Adrenal gland (tissue), 9 donors: ENCODE measurements at regions not wholly inside any gene's neighbourhood (a gene's known extent, or its start where the extent isn't known, plus 50 kb on each side); places are given as distances from the start of the nearest gene placed in this dataset.

Experiments
- DNase-seq, 7 donors: peaks; one replicate each; pipeline ENCODE4 v3.0.0-alpha.2; 2019 to 2020
- H3K27ac ChIP-seq, 5 donors: fragments of 200-600 bp; sonication (generic) in 4 of 5; 1 replicate in 3 of 5; 2 replicates in 2 of 5; pipeline versions ENCODE4 v1.5.1 to v1.8.0; 2016 to 2020; ENCODE audit warnings: mild to moderate bottlenecking in 1 of 5
- H3K27me3 ChIP-seq: fragments of 200-600 bp; 2 replicates; pipeline ENCODE4 v1.8.0; 2021
- H3K36me3 ChIP-seq, 2 donors: fragments of 200-600 bp; replicated peaks in 1 of 2; 1 replicate in 1 of 2; 2 replicates in 1 of 2; pipeline versions ENCODE4 v1.5.1 to v1.8.0; 2018 to 2022
- H3K4me1 ChIP-seq, 2 donors: fragments of 200-600 bp; replicated peaks in 1 of 2; 1 replicate in 1 of 2; 2 replicates in 1 of 2; pipeline versions ENCODE4 v1.5.1 to v1.8.0; 2018 to 2021
- H3K4me3 ChIP-seq, 4 donors: fragments of 200-600 bp; sonication (generic) in 3 of 4; one replicate each; pipeline ENCODE4 v1.5.1; 2016 to 2018
- H3K9me3 ChIP-seq, 3 donors: fragments of 200-600 bp; sonication (generic) in 1 of 3; replicated peaks in 1 of 3; 1 replicate in 2 of 3; 2 replicates in 1 of 3; pipeline versions ENCODE4 v1.5.1 to v1.8.0; 2016 to 2021
- CTCF ChIP-seq, 6 experiments: fragments of 450-650 bp in 4 of 6; fragments of 200-600 bp in 2 of 6; sonication (generic) in 1 of 6; IDR thresholded peaks; 1 replicate in 5 of 6; 2 replicates in 1 of 6; pipeline versions ENCODE4 v1.5.1 to v1.8.0; 2016 to 2021; ENCODE audit warnings: antibody characterized with exemption in 6 of 6, mild to moderate bottlenecking in 2 of 6, moderate library complexity in 1 of 6
- POLR2A ChIP-seq, 2 donors: fragments of 450-650 bp; IDR thresholded peaks; one replicate each; pipeline ENCODE4 v1.6.1; 2017; ENCODE audit warnings: antibody characterized with exemption in 2 of 2, mild to moderate bottlenecking in 2 of 2, moderate library complexity in 1 of 2
- WGBS, 4 donors: extraction: QIAGEN DNeasy Blood & Tissue Kit in 2 of 4; methylation state at CpG; one replicate each; pipeline versions ENCODE4 v1.1.5 to v1.1.7; 2013 to 2017; 5-methylcytosine and 5-hydroxymethylcytosine counted together
- intact Hi-C, 2 donors: fragments of 100-400 bp; cut with DNase I; formaldehyde crosslinking; loops; one replicate each; pipeline versions ENCODE4 v1.14.1 to v1.15.0; 2022 to 2023
- donor health status: healthy with polysubstance abuse.
- donor health status: Bipolar disorder and iron deficiency.
- donor health status: DM: yes; HTN: yes; CAD: no.
- donor health status: DM: no; HTN: no; CAD: no.
- donor health status: DM: no; HTN: no; CAD: no.

GRCh38 chr21:38995731-38996130 lies 187.5 kb downstream of the PSMG1 start:
- no peak overlapping the region for H3K4me3 ChIP-seq
- intact Hi-C loops: no loop called here
- H3K27ac ChIP-seq: no peak overlapping the region
- H3K27me3 ChIP-seq: no peaks in the 10 kb centered on the region
- peaks cover 0 to 42% of the 10 kb centered on the region in 2 donors for H3K4me1 ChIP-seq
- no peaks in the 10 kb centered on the region for H3K9me3 ChIP-seq
- H3K36me3 ChIP-seq: no peaks in the 10 kb centered on the region
- DNase-seq: no peak
- 73 to 93% (median 83%) methylated on average over 5 of the region's 5 CpGs for WGBS, 4 donors
- TF ChIP-seq POLR2A (IDR thresholded peaks at IDR 0.05): no peak
- no peak for TF ChIP-seq CTCF (IDR thresholded peaks at IDR 0.05)

- Histone ChIP-seq H3K4me3 (no peak overlapping the region), H3K36me3 (no peaks in the 10 kb centered on the region), H3K27me3 (no peaks in the 10 kb centered on the region), H3K27ac (no peak overlapping the region), H3K9me3 (no peaks in the 10 kb centered on the region), H3K4me1 (peaks cover 0 to 46% of the 10 kb centered on the region in 2 donors)
- TF ChIP-seq POLR2A (IDR thresholded peaks at IDR 0.05) (no peak), CTCF (IDR thresholded peaks at IDR 0.05) (no peak)
- intact Hi-C loops: no loop called here
- DNase-seq: no peak
- 86 to 92% (median 88%) methylated on average over 13 of the region's 13 CpGs for WGBS, 4 donors
These were observed 188.1 kb downstream of the PSMG1 start for GRCh38 chr21:38995071-38995669.

- H3K4me3 ChIP-seq: no peak overlapping the region
- H3K27me3 ChIP-seq: no peaks in the 10 kb centered on the region
- no peak for TF ChIP-seq POLR2A (IDR thresholded peaks at IDR 0.05)
- no peak for TF ChIP-seq CTCF (IDR thresholded peaks at IDR 0.05)
- no peaks in the 10 kb centered on the region for H3K9me3 ChIP-seq
- no peak for DNase-seq
- peaks cover 0 to 44% of the 10 kb centered on the region in 2 donors for H3K4me1 ChIP-seq
- WGBS, 4 donors: 71 to 84% (median 76%) methylated on average over 12 of the region's 12 CpGs
- no peaks in the 10 kb centered on the region for H3K36me3 ChIP-seq
- intact Hi-C loops: no loop called here
- peak overlapping the region in 2 of 5 donors; percentile 59 to 76 for H3K27ac ChIP-seq
These were observed 188.3 kb downstream of the ETS2 start for GRCh38 chr21:38994042-38994441.

GRCh38 chr21:38993561-38993960 lies 187.8 kb downstream of the ETS2 start:
- Histone ChIP-seq H3K27me3 (no peaks in the 10 kb centered on the region), H3K36me3 (no peaks in the 10 kb centered on the region), H3K27ac (peak overlapping the region in 2 of 5 donors; percentile 72 to 76), H3K9me3 (no peaks in the 10 kb centered on the region), H3K4me3 (no peak overlapping the region), H3K4me1 (peaks cover 0 to 40% of the 10 kb centered on the region in 2 donors)
- peak in 6 of 7 donors; percentile 70 to 88 (median 80) for DNase-seq
- intact Hi-C loops: no loop called here
- 27 to 36% (median 29%) methylated on average over 4 of the region's 4 CpGs for WGBS, 4 donors
- TF ChIP-seq POLR2A (IDR thresholded peaks at IDR 0.05) (no peak), CTCF (IDR thresholded peaks at IDR 0.05) (no peak)
